Adrenal gland (tissue), 5 donors: ENCODE measurements at regions not wholly inside any gene's neighbourhood (a gene's known extent, or its start where the extent isn't known, plus 50 kb on each side); places are given as distances from the start of the nearest gene placed in this dataset.

Experiments used
- POLR2A ChIP-seq, 2 donors: fragments of 450-650 bp; IDR thresholded peaks; one replicate each; pipeline ENCODE4 v1.6.1; 2017; ENCODE audit warnings: antibody characterized with exemption in 2 of 2, mild to moderate bottlenecking in 2 of 2, moderate library complexity in 1 of 2
- TF ChIP-seq, protein P1 (sequence below), 6 experiments: fragments of 450-650 bp in 4 of 6; fragments of 200-600 bp in 2 of 6; sonication (generic) in 1 of 6; IDR thresholded peaks; 1 replicate in 5 of 6; 2 replicates in 1 of 6; pipeline versions ENCODE4 v1.5.1 to v1.8.0; 2016 to 2021; ENCODE audit warnings: antibody characterized with exemption in 6 of 6, mild to moderate bottlenecking in 2 of 6, moderate library complexity in 1 of 6
- donor health status: DM: no; HTN: no; CAD: no.

DNA sequence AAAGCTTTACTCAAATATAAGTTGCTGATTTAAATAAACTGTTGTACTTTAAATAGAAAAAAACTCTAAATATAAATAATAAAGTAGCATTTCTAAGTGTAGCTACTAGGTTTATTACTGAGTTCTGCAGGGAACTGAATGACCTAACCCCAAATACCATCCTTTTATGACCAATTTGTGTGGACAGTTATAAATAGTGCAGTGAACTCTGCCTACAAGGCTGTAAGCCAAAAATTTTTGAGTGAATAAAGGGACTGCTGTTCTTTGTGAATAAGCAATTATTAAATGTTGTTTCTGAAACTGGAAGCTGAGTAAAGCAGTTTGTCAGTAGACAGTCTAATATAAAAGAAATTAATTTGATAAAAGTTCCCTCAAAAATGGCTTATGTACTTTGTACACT lies 90.8 kb upstream of the ELOVL5 start:
- TF ChIP-seq, protein P1, sequence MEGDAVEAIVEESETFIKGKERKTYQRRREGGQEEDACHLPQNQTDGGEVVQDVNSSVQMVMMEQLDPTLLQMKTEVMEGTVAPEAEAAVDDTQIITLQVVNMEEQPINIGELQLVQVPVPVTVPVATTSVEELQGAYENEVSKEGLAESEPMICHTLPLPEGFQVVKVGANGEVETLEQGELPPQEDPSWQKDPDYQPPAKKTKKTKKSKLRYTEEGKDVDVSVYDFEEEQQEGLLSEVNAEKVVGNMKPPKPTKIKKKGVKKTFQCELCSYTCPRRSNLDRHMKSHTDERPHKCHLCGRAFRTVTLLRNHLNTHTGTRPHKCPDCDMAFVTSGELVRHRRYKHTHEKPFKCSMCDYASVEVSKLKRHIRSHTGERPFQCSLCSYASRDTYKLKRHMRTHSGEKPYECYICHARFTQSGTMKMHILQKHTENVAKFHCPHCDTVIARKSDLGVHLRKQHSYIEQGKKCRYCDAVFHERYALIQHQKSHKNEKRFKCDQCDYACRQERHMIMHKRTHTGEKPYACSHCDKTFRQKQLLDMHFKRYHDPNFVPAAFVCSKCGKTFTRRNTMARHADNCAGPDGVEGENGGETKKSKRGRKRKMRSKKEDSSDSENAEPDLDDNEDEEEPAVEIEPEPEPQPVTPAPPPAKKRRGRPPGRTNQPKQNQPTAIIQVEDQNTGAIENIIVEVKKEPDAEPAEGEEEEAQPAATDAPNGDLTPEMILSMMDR (IDR thresholded peaks at IDR 0.05): no peak
- no peak for TF ChIP-seq POLR2A (IDR thresholded peaks at IDR 0.05)
